ENCODE measurements at regions not wholly inside any gene's neighbourhood (a gene's known extent, or its start where the extent isn't known, plus 50 kb on each side); places are given as distances from the start of the nearest gene placed in this dataset.

GRCh38 chr2:220482716-220483115, 855.3 kb downstream of the SLC4A3 start:
- BruUV-seq (replicated peaks) = no TSS peak
- no peaks in the 10 kb centered on the region for H3F3A ChIP-seq (ENCODE audit: low read length, unreplicated experiment)
- no peak overlapping the region for H3K27ac ChIP-seq (ENCODE audit: low read length)
- ATAC-seq (no peak), DNase-seq (no peak)
- no peaks in the 10 kb centered on the region for H3K9me3 ChIP-seq (ENCODE audit: low read length)
- H3K9me2 ChIP-seq (replicated peaks; ENCODE audit: low read length) = no peaks in the 10 kb centered on the region
- no peaks in the 10 kb centered on the region for H3K36me3 ChIP-seq (ENCODE audit: low read depth, low read length)
- H3K27me3 ChIP-seq (ENCODE audit: low read length) = no peaks in the 10 kb centered on the region
- H2AFZ ChIP-seq (ENCODE audit: low read length) = no peak overlapping the region
- peaks cover 7% of the 10 kb centered on the region for H3K4me1 ChIP-seq (ENCODE audit: insufficient read depth, low read length)
- H3K4me3 ChIP-seq (ENCODE audit: low read length) = no peak overlapping the region
- no peak overlapping the region for H3K4me2 ChIP-seq (ENCODE audit: low read length)
- no peaks in the 10 kb centered on the region for H4K20me1 ChIP-seq (ENCODE audit: low read length)
- ChIA-PET POLR2A (ENCODE audit: unreplicated experiment) (no interaction called here), CTCF (no interaction called here)
- H3K9ac ChIP-seq (ENCODE audit: low read length) = no peak overlapping the region
- H3K79me2 ChIP-seq (ENCODE audit: low read length) = no peaks in the 10 kb centered on the region
- intact Hi-C loops (cut with micrococcal nuclease) = no loop called here
- TF ChIP-seq EZH2phosphoT487 (IDR thresholded peaks at IDR 0.05; ENCODE audit: borderline replicate concordance, low read length) (no peak), CTCF (conservative IDR thresholded peaks at IDR 0.05; ENCODE audit: low read depth, low read length) (no peak), EZH2 (IDR thresholded peaks at IDR 0.05; ENCODE audit: low read length, unreplicated experiment) (no peak)

- Histone ChIP-seq H3F3A (ENCODE audit: low read length, unreplicated experiment) (no peaks in the 10 kb centered on the region), H3K4me3 (ENCODE audit: low read length) (no peak overlapping the region), H3K9me2 (replicated peaks; ENCODE audit: low read length) (no peaks in the 10 kb centered on the region), H3K36me3 (ENCODE audit: low read depth, low read length) (no peaks in the 10 kb centered on the region), H4K20me1 (ENCODE audit: low read length) (no peaks in the 10 kb centered on the region), H3K27me3 (ENCODE audit: low read length) (no peaks in the 10 kb centered on the region), H3K9me3 (ENCODE audit: low read length) (no peaks in the 10 kb centered on the region), H3K4me1 (ENCODE audit: insufficient read depth, low read length) (0 out of 2 replicates have a peak, but pooled peaks cover 3% of the 10 kb centered on the region), H3K9ac (ENCODE audit: low read length) (no peak overlapping the region), H3K4me2 (ENCODE audit: low read length) (no peak overlapping the region), H3K27ac (ENCODE audit: low read length) (no peak overlapping the region), H3K79me2 (ENCODE audit: low read length) (no peaks in the 10 kb centered on the region), H2AFZ (ENCODE audit: low read length) (no peak overlapping the region)
- ChIA-PET POLR2A (ENCODE audit: unreplicated experiment) (no interaction called here), CTCF (no interaction called here)
- ATAC-seq (no peak), DNase-seq (no peak)
- BruUV-seq (replicated peaks) = no TSS peak
- TF ChIP-seq EZH2phosphoT487 (IDR thresholded peaks at IDR 0.05; ENCODE audit: borderline replicate concordance, low read length) (no peak), EZH2 (IDR thresholded peaks at IDR 0.05; ENCODE audit: low read length, unreplicated experiment) (no peak), CTCF (conservative IDR thresholded peaks at IDR 0.05; ENCODE audit: low read depth, low read length) (no peak)
- intact Hi-C loops (cut with micrococcal nuclease) = no loop called here
Observed at GRCh38 chr2:220489121-220489520, 861.7 kb downstream of the SLC4A3 start.

- Histone ChIP-seq H3F3A (ENCODE audit: low read length, unreplicated experiment) (no peaks in the 10 kb centered on the region), H3K27me3 (ENCODE audit: low read length) (no peaks in the 10 kb centered on the region), H4K20me1 (ENCODE audit: low read length) (no peaks in the 10 kb centered on the region), H3K9me3 (ENCODE audit: low read length) (no peaks in the 10 kb centered on the region), H3K27ac (ENCODE audit: low read length) (no peak overlapping the region), H3K79me2 (ENCODE audit: low read length) (no peaks in the 10 kb centered on the region), H3K4me1 (ENCODE audit: insufficient read depth, low read length) (peaks cover 8% of the 10 kb centered on the region; the same call in 1 of the 2 replicates), H3K36me3 (ENCODE audit: low read depth, low read length) (no peaks in the 10 kb centered on the region), H3K9me2 (replicated peaks; ENCODE audit: low read length) (no peaks in the 10 kb centered on the region), H3K4me2 (ENCODE audit: low read length) (no peak overlapping the region), H3K4me3 (ENCODE audit: low read length) (no peak overlapping the region), H3K9ac (ENCODE audit: low read length) (no peak overlapping the region), H2AFZ (ENCODE audit: low read length) (no peak overlapping the region)
- intact Hi-C loops (cut with micrococcal nuclease) = no loop called here
- TF ChIP-seq EZH2 (IDR thresholded peaks at IDR 0.05; ENCODE audit: low read length, unreplicated experiment) (no peak), CTCF (conservative IDR thresholded peaks at IDR 0.05; ENCODE audit: low read depth, low read length) (no peak), EZH2phosphoT487 (IDR thresholded peaks at IDR 0.05; ENCODE audit: borderline replicate concordance, low read length) (no peak)
- BruUV-seq (replicated peaks) = no TSS peak
- DNase-seq (no peak), ATAC-seq (no peak)
- CTCF ChIA-PET = no interaction called here
- POLR2A ChIA-PET (ENCODE audit: unreplicated experiment) = no interaction called here
Observed at GRCh38 chr2:220491670-220492069, 864.2 kb downstream of the SLC4A3 start.
